K562 (cell line): ENCODE measurements at regions not wholly inside any gene's neighbourhood (a gene's known extent, or its start where the extent isn't known, plus 50 kb on each side); places are given as distances from the start of the nearest gene placed in this dataset.

Experiments
- ATAC-seq: fragments of 200-7000 bp; cut with Tn5 transposase; 3 replicates; pipeline ENCODE4 v1.9.1; 2020; ENCODE audit warnings: moderate library complexity
- BruUV-seq: library from RNA; stranded (reverse); fragments of 400-500 nt; replicated peaks from 2 replicates; lab custom pipeline; 2021; lab: Mats Ljungman, UMichigan
- CTCF ChIA-PET: fragments of 300-600 bp; formaldehyde crosslinking; extraction: SDS; loops from one replicate; lab custom pipeline; 2021; ENCODE audit warnings: low intra/inter-chr PET ratio; lab: Yijun Ruan, JAX
- POLR2A ChIA-PET: fragments of 300-600, 350-650 bp; sonication (Branson Sonifier 250); formaldehyde crosslinking; extraction: SDS; loops from one replicate; lab custom pipeline; 2021; ENCODE audit warnings: antibody characterized with exemption, inconsistent platforms; lab: Yijun Ruan, JAX
- DNase-seq, 4 experiments: peaks; one replicate each; pipeline versions ENCODE4 v3.0.0 to v3.0.0-alpha.2; 2011 to 2018; ENCODE audit warnings: low spot score in 3 of 4, mixed read lengths in 3 of 4; ENCODE audit errors: extremely low read depth in 1 of 4
- FAIRE-seq: peaks from 2 replicates; lab custom pipeline; 2011; peaks lifted over from hg19 to GRCh38; lab: Jason Lieb, UNC
- H2AFZ ChIP-seq: 2 replicates; pipeline ENCODE4 v1.6.0; 2011; ENCODE audit warnings: low read depth, low read length, control low read depth, inconsistent platforms
- H3K27ac ChIP-seq: fragments of 200-600 bp; 3 replicates; pipeline ENCODE4 v1.8.0; 2011; ENCODE audit warnings: low read depth, mild to moderate bottlenecking, control low read depth, inconsistent platforms, low read length, moderate library complexity, mixed read lengths; ENCODE audit errors: extremely low read depth
- H3K27me3 ChIP-seq, 2 experiments: fragments of 300-600 bp in 1 of 2; 2 replicates in 1 of 2; 3 replicates in 1 of 2; pipeline versions ENCODE4 v1.6.0 to v1.8.0; 2011; ENCODE audit warnings: inconsistent platforms in 2 of 2, low read length in 2 of 2, mild to moderate bottlenecking in 1 of 2, mixed read lengths in 1 of 2, moderate library complexity in 1 of 2; ENCODE audit not compliant: control insufficient read depth in 2 of 2, insufficient read depth in 2 of 2
- H3K36me3 ChIP-seq: fragments of 300-600 bp; 3 replicates; pipeline ENCODE4 v1.8.0; 2011; ENCODE audit warnings: mild to moderate bottlenecking, low read length, inconsistent platforms; ENCODE audit not compliant: control insufficient read depth, insufficient read depth
- H3K4me1 ChIP-seq, 2 experiments: fragments of 200-600 bp in 1 of 2; replicated peaks in 1 of 2; 2 replicates in 1 of 2; 3 replicates in 1 of 2; pipeline versions ENCODE4 v1.5.1 to v1.8.0; 2011; ENCODE audit warnings: inconsistent platforms in 2 of 2, low read length in 2 of 2, mild to moderate bottlenecking in 1 of 2, mixed read lengths in 1 of 2, moderate library complexity in 1 of 2; ENCODE audit not compliant: control insufficient read depth in 2 of 2, insufficient read depth in 2 of 2
- H3K4me2 ChIP-seq: 2 replicates; pipeline ENCODE4 v1.6.1; 2011; ENCODE audit warnings: low read length, control low read depth, inconsistent platforms, mixed read lengths; ENCODE audit not compliant: insufficient read depth
- H3K4me3 ChIP-seq: fragments of 200-600 bp; sonication (generic), shearing (Covaris generic); 2 replicates; pipeline ENCODE4 v1.5.1; 2016; ENCODE audit warnings: control low read depth, inconsistent platforms
- H3K79me2 ChIP-seq: fragments of 200-600 bp; 3 replicates; pipeline ENCODE4 v1.8.0; 2011; ENCODE audit warnings: low read length, inconsistent platforms; ENCODE audit not compliant: control insufficient read depth, insufficient read depth
- H3K9ac ChIP-seq, 2 experiments: 2 replicates each; pipeline versions ENCODE4 v1.6.0 to v1.6.1; 2011; ENCODE audit warnings: low read depth in 2 of 2, low read length in 2 of 2, control low read depth in 1 of 2, inconsistent platforms in 1 of 2, mild to moderate bottlenecking in 1 of 2, mixed read lengths in 1 of 2; ENCODE audit not compliant: insufficient read depth in 1 of 2
- H3K9me1 ChIP-seq: one replicate; pipeline ENCODE4 v1.6.0; 2011; ENCODE audit warnings: inconsistent platforms, mild to moderate bottlenecking, low read length, moderate library complexity; ENCODE audit not compliant: control insufficient read depth, insufficient read depth
- H3K9me3 ChIP-seq: replicated peaks from 2 replicates; pipeline ENCODE4 v1.5.1; 2011; ENCODE audit warnings: low read depth, low read length, inconsistent platforms; ENCODE audit not compliant: control insufficient read depth, insufficient read depth
- H4K20me1 ChIP-seq: replicated peaks from 2 replicates; pipeline ENCODE4 v1.6.1; 2011; ENCODE audit warnings: low read length, inconsistent platforms, mixed read lengths; ENCODE audit not compliant: control insufficient read depth, insufficient read depth
- ARHGAP35 ChIP-seq: fragments of 450-650 bp; IDR thresholded peaks from 2 replicates; pipeline ENCODE4 v1.6.1; 2018; ENCODE audit not compliant: partially characterized antibody
- CCAR2 ChIP-seq: fragments of 200-400 bp; formaldehyde crosslinking; IDR thresholded peaks from 2 replicates; pipeline ENCODE4 v1.6.1; 2017; ENCODE audit warnings: mild to moderate bottlenecking, low read depth, low read length
- EZH2 ChIP-seq: IDR thresholded peaks from 2 replicates; pipeline ENCODE4 v1.6.1; 2012; ENCODE audit warnings: low read depth, mild to moderate bottlenecking, inconsistent platforms, low read length, borderline replicate concordance
- GATAD2A ChIP-seq: fragments of 450-650 bp; IDR thresholded peaks from 2 replicates; pipeline ENCODE4 v1.6.1; 2017
- PCBP2 ChIP-seq: fragments of 200-400 bp; formaldehyde crosslinking; IDR thresholded peaks from 2 replicates; pipeline ENCODE4 v1.6.1; 2018; ENCODE audit warnings: low read length, low read depth, mild to moderate bottlenecking, moderate library complexity; ENCODE audit not compliant: poor library complexity, severe bottlenecking
- RBM17 ChIP-seq: fragments of 200-400 bp; formaldehyde crosslinking; IDR thresholded peaks from 2 replicates; pipeline ENCODE4 v1.6.1; 2017; ENCODE audit warnings: low read depth, mild to moderate bottlenecking, low read length, borderline replicate concordance
- RBM25 ChIP-seq: fragments of 200-400 bp; formaldehyde crosslinking; IDR thresholded peaks from 2 replicates; pipeline ENCODE4 v1.6.1; 2018; ENCODE audit warnings: low read length, low read depth, moderate library complexity; ENCODE audit not compliant: severe bottlenecking
- ZBED1 ChIP-seq: IDR thresholded peaks from 2 replicates; pipeline ENCODE4 v1.6.1; 2014
- ZNF184 ChIP-seq: sonication (generic); formaldehyde crosslinking; IDR thresholded peaks from 2 replicates; pipeline ENCODE4 v1.5.0; 2020; ENCODE audit warnings: missing genetic modification reagents
- ZNF311 ChIP-seq: fragments of 250-450 bp; sonication (Bioruptor Pico); IDR thresholded peaks from 2 replicates; pipeline ENCODE4 v1.4.0; 2020; ENCODE audit warnings: mild to moderate bottlenecking, moderate library complexity
- WGBS: fragments of 100-300 bp; shearing (Covaris generic); methylation state at CpG from one replicate; pipeline ENCODE4 v1.1.6; 2016; ENCODE audit warnings: low coverage, mixed read lengths; ENCODE audit not compliant: insufficient coverage; ENCODE audit errors: missing lambda C conversion rate; 5-methylcytosine and 5-hydroxymethylcytosine counted together
- in situ Hi-C: fragments of 300-500 bp; cut with MboI; formaldehyde crosslinking; loops from 4 replicates; pipeline ENCODE4 v1.15.0; 2018; ENCODE audit warnings: inconsistent platforms, mixed read lengths
- intact Hi-C: fragments of 100-400 bp; cut with micrococcal nuclease; formaldehyde crosslinking; loops from 2 replicates; pipeline ENCODE4 v1.14.2; 2022
- TF ChIP-seq, protein P1 (sequence below): IDR thresholded peaks from 2 replicates; pipeline ENCODE4 v1.6.1; 2014; ENCODE audit warnings: antibody characterized with exemption
- TF ChIP-seq, protein P2 (sequence below): fragments of 450-650 bp; IDR thresholded peaks from 2 replicates; pipeline ENCODE4 v1.6.1; 2016; ENCODE audit warnings: low read depth
- TF ChIP-seq, protein P3 (sequence below): fragments of 450-650 bp; formaldehyde crosslinking; IDR thresholded peaks from 2 replicates; pipeline ENCODE4 v1.4.0; 2020; ENCODE audit warnings: mild to moderate bottlenecking, moderate library complexity

DNA sequence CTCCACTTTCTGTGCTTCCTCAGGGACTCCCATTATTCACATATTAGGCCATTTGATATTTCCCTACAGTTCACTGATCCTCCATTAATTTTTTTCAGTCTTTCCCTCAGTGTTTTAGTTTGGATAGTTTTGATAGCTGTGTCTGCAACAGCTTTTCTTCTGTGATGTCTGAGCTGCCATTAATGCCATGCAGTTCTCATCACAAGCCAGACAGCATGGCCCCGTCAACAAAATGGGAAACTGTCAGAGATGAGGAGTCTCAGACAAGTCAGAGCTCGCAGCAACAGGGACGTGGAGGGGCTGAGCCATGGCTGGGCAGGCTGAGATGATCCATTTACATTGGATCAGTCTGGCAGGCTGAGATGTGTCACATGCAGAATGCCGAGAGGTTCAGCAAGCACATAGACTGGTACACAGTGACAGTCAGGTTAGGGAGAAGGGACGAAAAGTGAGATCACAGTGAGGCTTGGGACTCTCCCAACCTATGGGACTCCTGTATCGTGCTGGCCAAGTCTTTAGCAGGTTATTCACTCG is 65.4 kb downstream of the NPS start:
- CTCF ChIA-PET = no interaction called here
- intact Hi-C loops (no loop called here), in situ Hi-C loops (no loop called here)
- Histone ChIP-seq H3K4me1 (no peaks in the 10 kb centered on the region), H3K27me3 (no peaks in the 10 kb centered on the region), H3K9me1 (no peaks in the 10 kb centered on the region), H3K9ac (no peak overlapping the region), H3K4me3 (no peak overlapping the region), H4K20me1 (no peaks in the 10 kb centered on the region), H3K36me3 (no peaks in the 10 kb centered on the region), H3K27ac (no peak overlapping the region), H3K4me2 (no peak overlapping the region), H2AFZ (no peak overlapping the region), H3K79me2 (no peaks in the 10 kb centered on the region), H3K9me3 (no peaks in the 10 kb centered on the region)
- WGBS = 0% methylated on average over 7 of the region's 7 CpGs
- FAIRE-seq (no peak), DNase-seq (no peak), ATAC-seq (no peak)
- BruUV-seq = no TSS peak
- POLR2A ChIA-PET = no interaction called here
- TF ChIP-seq ZNF184 (no peak), PCBP2 (no peak), ZNF311 (CRISPR knock-in tag) (no peak), RBM17 (no peak), EZH2 (no peak), ZBED1 (no peak), CCAR2 (no peak), GATAD2A (no peak), RBM25 (no peak), ARHGAP35 (no peak)
- TF ChIP-seq, protein P1, sequence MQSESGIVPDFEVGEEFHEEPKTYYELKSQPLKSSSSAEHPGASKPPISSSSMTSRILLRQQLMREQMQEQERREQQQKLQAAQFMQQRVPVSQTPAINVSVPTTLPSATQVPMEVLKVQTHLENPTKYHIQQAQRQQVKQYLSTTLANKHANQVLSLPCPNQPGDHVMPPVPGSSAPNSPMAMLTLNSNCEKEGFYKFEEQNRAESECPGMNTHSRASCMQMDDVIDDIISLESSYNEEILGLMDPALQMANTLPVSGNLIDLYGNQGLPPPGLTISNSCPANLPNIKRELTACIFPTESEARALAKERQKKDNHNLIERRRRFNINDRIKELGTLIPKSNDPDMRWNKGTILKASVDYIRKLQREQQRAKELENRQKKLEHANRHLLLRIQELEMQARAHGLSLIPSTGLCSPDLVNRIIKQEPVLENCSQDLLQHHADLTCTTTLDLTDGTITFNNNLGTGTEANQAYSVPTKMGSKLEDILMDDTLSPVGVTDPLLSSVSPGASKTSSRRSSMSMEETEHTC = no peak
- TF ChIP-seq, protein P2, sequence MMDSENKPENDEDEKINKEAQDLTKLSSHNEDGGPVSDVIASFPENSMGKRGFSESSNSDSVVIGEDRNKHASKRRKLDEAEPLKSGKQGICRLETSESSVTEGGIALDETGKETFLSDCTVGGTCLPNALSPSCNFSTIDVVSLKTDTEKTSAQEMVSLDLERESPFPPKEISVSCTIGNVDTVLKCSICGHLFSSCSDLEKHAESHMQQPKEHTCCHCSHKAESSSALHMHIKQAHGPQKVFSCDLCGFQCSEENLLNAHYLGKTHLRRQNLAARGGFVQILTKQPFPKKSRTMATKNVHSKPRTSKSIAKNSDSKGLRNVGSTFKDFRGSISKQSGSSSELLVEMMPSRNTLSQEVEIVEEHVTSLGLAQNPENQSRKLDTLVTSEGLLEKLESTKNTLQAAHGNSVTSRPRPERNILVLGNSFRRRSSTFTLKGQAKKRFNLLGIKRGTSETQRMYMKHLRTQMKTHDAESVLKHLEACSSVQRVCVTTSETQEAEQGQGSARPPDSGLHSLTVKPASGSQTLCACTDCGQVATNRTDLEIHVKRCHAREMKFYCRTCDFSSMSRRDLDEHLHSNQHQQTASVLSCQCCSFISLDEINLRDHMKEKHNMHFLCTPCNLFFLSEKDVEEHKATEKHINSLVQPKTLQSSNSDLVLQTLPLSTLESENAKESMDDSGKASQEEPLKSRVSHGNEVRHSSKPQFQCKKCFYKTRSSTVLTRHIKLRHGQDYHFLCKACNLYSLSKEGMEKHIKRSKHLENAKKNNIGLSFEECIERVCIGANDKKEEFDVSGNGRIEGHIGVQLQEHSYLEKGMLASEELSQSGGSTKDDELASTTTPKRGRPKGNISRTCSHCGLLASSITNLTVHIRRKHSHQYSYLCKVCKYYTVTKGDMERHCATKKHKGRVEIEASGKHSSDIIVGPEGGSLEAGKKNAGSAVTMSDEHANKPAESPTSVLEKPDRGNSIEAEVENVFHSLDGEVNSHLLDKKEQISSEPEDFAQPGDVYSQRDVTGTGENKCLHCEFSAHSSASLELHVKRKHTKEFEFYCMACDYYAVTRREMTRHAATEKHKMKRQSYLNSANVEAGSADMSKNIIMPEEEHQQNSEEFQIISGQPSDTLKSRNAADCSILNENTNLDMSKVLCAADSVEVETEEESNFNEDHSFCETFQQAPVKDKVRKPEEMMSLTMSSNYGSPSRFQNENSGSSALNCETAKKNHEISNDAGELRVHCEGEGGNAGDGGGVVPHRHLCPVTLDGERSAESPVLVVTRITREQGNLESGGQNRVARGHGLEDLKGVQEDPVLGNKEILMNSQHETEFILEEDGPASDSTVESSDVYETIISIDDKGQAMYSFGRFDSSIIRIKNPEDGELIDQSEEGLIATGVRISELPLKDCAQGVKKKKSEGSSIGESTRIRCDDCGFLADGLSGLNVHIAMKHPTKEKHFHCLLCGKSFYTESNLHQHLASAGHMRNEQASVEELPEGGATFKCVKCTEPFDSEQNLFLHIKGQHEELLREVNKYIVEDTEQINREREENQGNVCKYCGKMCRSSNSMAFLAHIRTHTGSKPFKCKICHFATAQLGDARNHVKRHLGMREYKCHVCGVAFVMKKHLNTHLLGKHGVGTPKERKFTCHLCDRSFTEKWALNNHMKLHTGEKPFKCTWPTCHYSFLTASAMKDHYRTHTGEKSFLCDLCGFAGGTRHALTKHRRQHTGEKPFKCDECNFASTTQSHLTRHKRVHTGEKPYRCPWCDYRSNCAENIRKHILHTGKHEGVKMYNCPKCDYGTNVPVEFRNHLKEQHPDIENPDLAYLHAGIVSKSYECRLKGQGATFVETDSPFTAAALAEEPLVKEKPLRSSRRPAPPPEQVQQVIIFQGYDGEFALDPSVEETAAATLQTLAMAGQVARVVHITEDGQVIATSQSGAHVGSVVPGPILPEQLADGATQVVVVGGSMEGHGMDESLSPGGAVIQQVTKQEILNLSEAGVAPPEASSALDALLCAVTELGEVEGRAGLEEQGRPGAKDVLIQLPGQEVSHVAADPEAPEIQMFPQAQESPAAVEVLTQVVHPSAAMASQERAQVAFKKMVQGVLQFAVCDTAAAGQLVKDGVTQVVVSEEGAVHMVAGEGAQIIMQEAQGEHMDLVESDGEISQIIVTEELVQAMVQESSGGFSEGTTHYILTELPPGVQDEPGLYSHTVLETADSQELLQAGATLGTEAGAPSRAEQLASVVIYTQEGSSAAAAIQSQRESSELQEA = no peak
- TF ChIP-seq, protein P3, sequence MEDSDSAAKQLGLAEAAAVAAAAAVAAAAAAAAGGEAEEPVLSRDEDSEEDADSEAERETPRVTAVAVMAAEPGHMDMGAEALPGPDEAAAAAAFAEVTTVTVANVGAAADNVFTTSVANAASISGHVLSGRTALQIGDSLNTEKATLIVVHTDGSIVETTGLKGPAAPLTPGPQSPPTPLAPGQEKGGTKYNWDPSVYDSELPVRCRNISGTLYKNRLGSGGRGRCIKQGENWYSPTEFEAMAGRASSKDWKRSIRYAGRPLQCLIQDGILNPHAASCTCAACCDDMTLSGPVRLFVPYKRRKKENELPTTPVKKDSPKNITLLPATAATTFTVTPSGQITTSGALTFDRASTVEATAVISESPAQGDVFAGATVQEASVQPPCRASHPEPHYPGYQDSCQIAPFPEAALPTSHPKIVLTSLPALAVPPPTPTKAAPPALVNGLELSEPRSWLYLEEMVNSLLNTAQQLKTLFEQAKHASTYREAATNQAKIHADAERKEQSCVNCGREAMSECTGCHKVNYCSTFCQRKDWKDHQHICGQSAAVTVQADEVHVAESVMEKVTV = no peak
